K562 (cell line): ENCODE measurements at regions not wholly inside any gene's neighbourhood (a gene's known extent, or its start where the extent isn't known, plus 50 kb on each side); places are given as distances from the start of the nearest gene placed in this dataset.
A peak's percentile ranks its signal among the peaks of the same experiment; 100 is the strongest.

Experiments used
- ARID3A ChIP-seq: IDR thresholded peaks from 2 replicates; pipeline ENCODE4 v1.6.1; 2012; ENCODE audit warnings: low read depth, low read length, improper control_type of control experiment, borderline replicate concordance
- CBFA2T3 ChIP-seq: fragments of 450-650 bp; IDR thresholded peaks from 2 replicates; pipeline ENCODE4 v1.6.1; 2017
- COPS2 ChIP-seq: fragments of 450-650 bp; conservative IDR thresholded peaks from 2 replicates; pipeline ENCODE4 v1.6.1; 2016; ENCODE audit warnings: mild to moderate bottlenecking, moderate library complexity
- DACH1 ChIP-seq: fragments of 450-650 bp; IDR thresholded peaks from 2 replicates; pipeline ENCODE4 v1.6.1; 2018; ENCODE audit not compliant: partially characterized antibody
- HMBOX1 ChIP-seq: sonication (generic); IDR thresholded peaks from 2 replicates; pipeline ENCODE4 v1.6.1; 2016
- KAT2B ChIP-seq: IDR thresholded peaks from one replicate; pipeline ENCODE4 v1.6.1; 2012; ENCODE audit warnings: low read depth, mild to moderate bottlenecking, control low read depth, inconsistent platforms, low read length, moderate library complexity
- NCOR1 ChIP-seq: fragments of 450-650 bp; IDR thresholded peaks from 2 replicates; pipeline ENCODE4 v1.6.1; 2016; ENCODE audit warnings: mild to moderate bottlenecking, moderate library complexity
- PBX2 ChIP-seq, 2 experiments: IDR thresholded peaks in 1 of 2; conservative IDR thresholded peaks in 1 of 2; 2 replicates each; pipeline ENCODE4 v1.6.1; 2016; ENCODE audit warnings: low read depth in 2 of 2, mild to moderate bottlenecking in 1 of 2, missing compliant biosample characterization in 1 of 2, missing genetic modification characterization in 1 of 2, moderate library complexity in 1 of 2
- SMAD1 ChIP-seq: fragments of 150-350 bp; IDR thresholded peaks from 2 replicates; pipeline ENCODE4 v1.6.1; 2014; ENCODE audit warnings: low read length, low read depth; ENCODE audit not compliant: partially characterized antibody
- SPI1 ChIP-seq: IDR thresholded peaks from 2 replicates; pipeline ENCODE4 v1.6.1; 2011; ENCODE audit warnings: low read depth, low read length, control low read depth, borderline replicate concordance
- TAF9B ChIP-seq: fragments of 450-650 bp; IDR thresholded peaks from 2 replicates; pipeline ENCODE4 v1.6.1; 2018; ENCODE audit warnings: mild to moderate bottlenecking; ENCODE audit not compliant: partially characterized antibody
- TAL1 ChIP-seq: fragments of 450-650 bp; IDR thresholded peaks from 2 replicates; pipeline ENCODE4 v1.6.1; 2016; ENCODE audit warnings: mild to moderate bottlenecking
- TFAM ChIP-seq: fragments of 250-450 bp; sonication (Bioruptor Pico); conservative IDR thresholded peaks from 2 replicates; pipeline ENCODE4 v1.5.0; 2021; ENCODE audit warnings: mild to moderate bottlenecking, moderate library complexity
- YY1 ChIP-seq, 3 experiments: IDR thresholded peaks; 2 replicates each; pipeline ENCODE4 v1.6.1; 2011; ENCODE audit warnings: low read length in 2 of 3, mild to moderate bottlenecking in 2 of 3, moderate library complexity in 2 of 3, borderline replicate concordance in 1 of 3, control low read depth in 1 of 3, low read depth in 1 of 3; ENCODE audit not compliant: insufficient read depth in 3 of 3, insufficient replicate concordance in 2 of 3, control insufficient read depth in 1 of 3, insufficient read length in 1 of 3; ENCODE audit errors: extremely low read depth in 1 of 3
- ZNF75A ChIP-seq: fragments of 450-650 bp; formaldehyde crosslinking; IDR thresholded peaks from 2 replicates; pipeline ENCODE4 v1.4.0; 2020; ENCODE audit warnings: mild to moderate bottlenecking
- TF ChIP-seq, protein P1 (sequence below): fragments of 450-650 bp; IDR thresholded peaks from 2 replicates; pipeline ENCODE4 v1.6.1; 2016; ENCODE audit warnings: mild to moderate bottlenecking

DNA sequence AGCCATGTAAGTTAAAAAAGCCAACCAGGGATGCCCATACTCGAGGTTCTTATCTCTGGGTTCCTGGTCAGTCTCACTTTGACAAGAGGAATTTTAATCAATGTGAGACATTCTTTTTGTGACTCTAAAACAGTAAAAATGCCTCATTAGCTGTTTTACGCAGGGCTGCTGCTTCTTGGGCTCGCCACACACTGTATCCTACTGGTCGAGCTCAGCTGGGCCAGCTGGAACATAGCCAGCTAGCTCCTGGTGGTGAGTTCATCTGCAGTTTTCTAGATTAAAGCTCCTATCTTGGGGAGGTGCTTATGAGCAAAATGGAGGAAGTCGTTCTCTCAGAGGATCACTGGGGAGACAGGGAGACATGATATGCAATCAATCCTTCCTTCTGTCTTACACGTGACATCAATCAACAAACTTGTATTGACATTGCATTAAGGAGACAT, 55.9 kb upstream of the LEF1 start (continued):
- TF ChIP-seq PBX2 (CRISPR knock-in tag; IDR thresholded peaks at IDR 0.05; ENCODE audit: low read depth), result no peak
- peak; percentile 62 for TF ChIP-seq PBX2 (tag; conservative IDR thresholded peaks at IDR 0.05; ENCODE audit: low read depth)
- peak in 1 of 3 experiments; percentile 77 for TF ChIP-seq YY1 (IDR thresholded peaks at IDR 0.05; ENCODE audit: borderline replicate concordance in 1 of 3, control insufficient read depth in 1 of 3, extremely low read depth in 1 of 3, insufficient read depth in 3 of 3, insufficient read length in 1 of 3, insufficient replicate concordance in 2 of 3, low read depth in 1 of 3, low read length in 2 of 3)
- TF ChIP-seq, protein P1, sequence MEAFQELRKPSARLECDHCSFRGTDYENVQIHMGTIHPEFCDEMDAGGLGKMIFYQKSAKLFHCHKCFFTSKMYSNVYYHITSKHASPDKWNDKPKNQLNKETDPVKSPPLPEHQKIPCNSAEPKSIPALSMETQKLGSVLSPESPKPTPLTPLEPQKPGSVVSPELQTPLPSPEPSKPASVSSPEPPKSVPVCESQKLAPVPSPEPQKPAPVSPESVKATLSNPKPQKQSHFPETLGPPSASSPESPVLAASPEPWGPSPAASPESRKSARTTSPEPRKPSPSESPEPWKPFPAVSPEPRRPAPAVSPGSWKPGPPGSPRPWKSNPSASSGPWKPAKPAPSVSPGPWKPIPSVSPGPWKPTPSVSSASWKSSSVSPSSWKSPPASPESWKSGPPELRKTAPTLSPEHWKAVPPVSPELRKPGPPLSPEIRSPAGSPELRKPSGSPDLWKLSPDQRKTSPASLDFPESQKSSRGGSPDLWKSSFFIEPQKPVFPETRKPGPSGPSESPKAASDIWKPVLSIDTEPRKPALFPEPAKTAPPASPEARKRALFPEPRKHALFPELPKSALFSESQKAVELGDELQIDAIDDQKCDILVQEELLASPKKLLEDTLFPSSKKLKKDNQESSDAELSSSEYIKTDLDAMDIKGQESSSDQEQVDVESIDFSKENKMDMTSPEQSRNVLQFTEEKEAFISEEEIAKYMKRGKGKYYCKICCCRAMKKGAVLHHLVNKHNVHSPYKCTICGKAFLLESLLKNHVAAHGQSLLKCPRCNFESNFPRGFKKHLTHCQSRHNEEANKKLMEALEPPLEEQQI, result 0 out of 2 replicates have a peak, but pooled peaks have one; percentile 39
- no peak for TF ChIP-seq TAL1
- TF ChIP-seq ZNF75A, result no peak
- TF ChIP-seq DACH1, result peak; percentile 75
- no peak for TF ChIP-seq KAT2B
- TF ChIP-seq SMAD1, result peak; percentile 72
- peak; percentile 47 for TF ChIP-seq TAF9B
- no peak for TF ChIP-seq COPS2
- TF ChIP-seq TFAM, result no peak
- peak; percentile 64 for TF ChIP-seq CBFA2T3
- TF ChIP-seq HMBOX1, result 0 out of 2 replicates have a peak, but pooled peaks have one; percentile 18
- peak; percentile 57; the same call in 1 of the 2 replicates for TF ChIP-seq SPI1
- peak; percentile 52; the same call in 1 of the 2 replicates for TF ChIP-seq ARID3A
- peak; percentile 12; the same call in 1 of the 2 replicates for TF ChIP-seq NCOR1
- TF ChIP-seq, all 486 proteins: peak for 37
